GM19238 (cell line): ENCODE measurements at regions not wholly inside any gene's neighbourhood (a gene's known extent, or its start where the extent isn't known, plus 50 kb on each side); places are given as distances from the start of the nearest gene placed in this dataset.
"Not testable (repeated sequence)": the region's sequence is repeated elsewhere in the genome, so short reads cannot be mapped to it uniquely, and the experiment has no call there.

Experiments used
- DNase-seq: peaks from one replicate; pipeline ENCODE4 v3.0.0; 2011; ENCODE audit warnings: low spot score; ENCODE audit not compliant: insufficient read length

DNA sequence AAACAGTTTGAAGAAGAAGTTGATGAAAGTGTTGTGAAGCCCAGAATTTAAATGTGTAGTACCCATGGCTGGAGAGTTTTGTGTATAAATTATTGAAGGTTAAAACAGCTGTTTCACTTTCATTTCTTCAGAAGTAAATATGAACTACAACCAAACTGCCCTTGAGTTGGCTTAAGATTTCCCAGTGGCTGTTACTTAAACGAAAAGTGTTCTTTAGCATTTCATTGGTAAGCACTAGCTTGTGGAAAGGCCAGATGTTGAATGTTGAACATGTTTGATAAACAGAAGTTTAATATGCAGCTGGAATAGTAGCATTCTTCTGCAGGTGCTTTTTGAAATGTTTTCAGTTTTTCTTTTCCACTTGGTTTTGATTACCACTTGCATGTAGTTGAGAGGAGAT lies 83.2 kb upstream of the TNRC6B start:
- peak; percentile 17 for DNase-seq

DNA sequence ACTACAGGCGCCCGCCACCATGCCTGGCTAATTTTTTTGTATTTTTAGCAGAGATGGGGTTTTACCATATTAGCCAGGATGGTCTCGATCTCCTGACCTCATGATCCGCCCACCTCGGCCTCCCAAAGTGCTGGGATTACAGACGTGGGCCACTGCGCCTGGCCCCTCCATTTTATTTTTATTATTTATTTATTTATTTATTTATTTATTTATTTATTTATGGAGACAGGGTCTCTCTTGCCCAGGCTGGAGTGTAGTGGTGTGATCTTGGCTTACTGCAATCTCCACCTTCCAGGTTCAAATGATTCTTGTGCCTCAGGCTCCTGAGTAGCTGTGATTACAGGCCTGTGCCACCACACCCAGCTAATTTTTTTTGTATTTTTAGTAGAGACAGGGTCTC lies 77.8 kb upstream of the TNRC6B start:
- not testable (repeated sequence) for DNase-seq

DNA sequence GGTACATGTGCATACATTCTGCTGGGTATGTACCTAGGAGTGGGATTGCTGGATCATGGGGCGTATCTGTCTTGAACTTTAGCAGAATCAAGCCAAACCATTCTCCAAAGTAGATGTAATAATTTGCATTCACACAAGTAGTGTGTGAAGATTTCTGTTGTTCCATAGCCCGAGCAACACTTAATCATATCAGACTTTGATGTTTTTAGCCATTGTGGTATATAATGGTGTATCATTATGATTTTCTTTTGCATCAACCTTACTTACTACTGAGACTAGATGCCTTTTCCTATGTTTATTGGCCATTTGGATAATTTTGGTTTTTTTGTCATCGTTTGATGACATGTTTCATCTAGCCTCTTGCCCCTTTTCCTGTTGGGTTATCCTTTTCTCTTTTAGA lies 72.0 kb upstream of the TNRC6B start:
- no peak for DNase-seq

DNA sequence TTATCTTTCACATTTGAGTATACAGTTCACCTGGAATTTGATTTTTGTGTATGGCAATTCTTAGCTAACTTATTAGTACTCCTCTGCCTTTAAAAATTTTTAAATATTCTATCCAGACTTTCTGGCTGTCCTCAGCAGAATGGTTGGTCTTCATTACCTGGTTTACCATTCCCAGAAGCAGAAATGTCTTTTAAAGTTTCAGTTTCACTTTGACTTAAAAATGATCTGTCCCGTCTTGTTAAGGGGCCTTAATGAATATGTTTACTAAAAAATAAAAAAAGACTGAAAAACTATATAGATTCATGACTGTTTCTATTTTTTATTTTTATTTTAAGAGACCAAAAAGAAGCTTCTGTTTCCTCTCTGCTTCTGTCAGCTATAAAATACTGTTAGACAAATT lies 70.5 kb upstream of the TNRC6B start:
- DNase-seq: no peak

DNA sequence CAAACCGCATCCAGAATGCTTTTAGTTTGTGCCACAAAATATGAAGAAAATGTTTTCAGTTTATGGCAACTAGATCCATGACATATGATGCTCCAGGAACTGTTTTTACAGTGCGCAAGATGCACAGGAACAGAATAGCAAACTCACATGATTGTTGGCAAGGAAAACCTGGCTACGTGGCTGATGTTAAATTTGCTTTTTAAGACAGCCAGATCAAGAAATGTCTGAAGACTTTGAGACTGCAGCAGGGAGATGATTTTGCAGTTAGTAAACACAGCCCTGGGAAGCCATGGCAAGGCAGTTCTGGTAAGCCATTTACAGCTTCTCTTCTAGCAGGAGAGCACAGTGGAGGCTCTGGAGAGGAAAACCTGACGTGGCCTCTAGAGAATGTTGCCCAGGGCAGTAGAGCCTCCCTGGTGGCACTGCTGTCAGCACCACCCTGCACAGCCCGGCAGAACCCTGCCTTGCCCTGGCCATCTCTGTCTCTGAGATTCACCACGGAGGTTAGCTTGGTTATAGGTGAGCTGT lies 69.8 kb upstream of the TNRC6B start:
- no peak for DNase-seq

DNA sequence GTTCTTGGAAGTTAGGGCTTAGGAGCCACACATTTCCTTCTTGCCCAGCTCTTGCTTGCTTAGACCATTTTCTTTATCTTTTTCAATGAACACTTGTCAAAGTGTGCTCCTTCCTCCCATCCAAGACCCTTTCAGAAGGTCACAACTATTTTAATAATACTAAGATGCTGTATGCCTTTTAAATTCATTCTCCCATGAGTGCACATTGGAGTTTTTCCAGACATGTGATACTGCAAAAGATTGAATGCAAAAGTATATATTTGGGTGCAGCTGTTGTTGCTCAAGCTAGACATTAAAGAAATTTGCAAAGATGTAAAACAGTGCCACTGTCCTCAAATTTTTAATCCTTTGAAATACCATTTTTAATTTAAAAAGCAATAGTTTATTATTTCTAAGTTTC lies 69.3 kb upstream of the TNRC6B start:
- no peak for DNase-seq

DNA sequence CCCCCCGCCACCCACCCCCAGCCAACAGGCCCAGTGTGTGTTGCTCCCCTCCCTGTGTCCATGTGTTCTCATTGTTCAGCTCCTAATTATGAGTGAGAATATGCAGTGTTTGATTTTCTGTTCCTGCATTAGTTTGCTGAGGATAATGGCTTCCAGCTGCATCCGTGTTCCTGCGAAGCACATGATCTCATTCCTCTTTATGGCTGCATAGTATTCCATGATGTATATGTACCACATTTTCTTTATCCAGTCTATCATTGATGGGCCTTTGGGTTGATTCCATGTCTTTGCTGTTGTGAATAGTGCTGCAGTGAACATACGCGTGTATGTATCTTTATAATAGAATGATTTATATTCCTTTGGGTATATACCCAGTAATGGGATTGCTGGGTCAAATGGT lies 68.8 kb upstream of the TNRC6B start:
- not testable (repeated sequence) for DNase-seq

DNA sequence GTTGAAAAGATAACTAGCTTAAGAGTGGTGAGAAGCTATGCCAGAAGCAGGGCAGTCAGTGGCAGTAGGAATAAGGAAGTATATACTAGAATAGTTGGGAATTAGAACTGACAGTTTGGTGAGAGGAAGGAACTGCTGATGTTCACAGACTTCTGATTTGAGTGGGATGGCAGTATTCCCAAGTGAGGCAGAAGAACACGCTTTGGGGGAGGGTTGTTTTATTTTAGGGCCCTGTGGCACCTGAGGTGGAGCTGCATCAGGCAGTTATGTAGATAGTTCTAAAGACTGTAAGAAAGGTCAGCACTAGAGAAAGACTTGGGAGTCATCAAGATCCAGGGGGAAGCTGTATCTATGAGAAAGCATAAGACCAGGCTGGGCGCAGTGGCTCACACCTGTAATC lies 66.3 kb upstream of the TNRC6B start:
- no peak for DNase-seq

DNA sequence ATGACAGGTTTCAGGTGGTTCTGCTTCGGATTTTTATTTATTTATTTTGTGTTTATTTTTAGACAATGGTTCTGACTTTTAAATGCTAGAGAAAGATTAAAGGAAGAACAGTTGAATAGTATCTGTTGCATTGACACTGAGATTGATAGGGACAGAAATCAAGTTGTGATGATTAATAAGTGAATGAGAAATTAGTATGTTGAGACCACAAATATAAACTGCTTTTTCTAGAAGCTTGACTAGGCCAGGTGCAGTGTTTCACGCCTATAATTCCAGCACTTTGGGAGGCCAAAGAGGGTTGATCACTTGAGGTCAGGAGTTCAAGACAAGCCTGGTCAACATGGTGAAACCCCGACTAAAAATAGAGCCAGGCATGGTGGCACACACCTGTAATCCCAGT lies 65.1 kb upstream of the TNRC6B start:
- no peak for DNase-seq

DNA sequence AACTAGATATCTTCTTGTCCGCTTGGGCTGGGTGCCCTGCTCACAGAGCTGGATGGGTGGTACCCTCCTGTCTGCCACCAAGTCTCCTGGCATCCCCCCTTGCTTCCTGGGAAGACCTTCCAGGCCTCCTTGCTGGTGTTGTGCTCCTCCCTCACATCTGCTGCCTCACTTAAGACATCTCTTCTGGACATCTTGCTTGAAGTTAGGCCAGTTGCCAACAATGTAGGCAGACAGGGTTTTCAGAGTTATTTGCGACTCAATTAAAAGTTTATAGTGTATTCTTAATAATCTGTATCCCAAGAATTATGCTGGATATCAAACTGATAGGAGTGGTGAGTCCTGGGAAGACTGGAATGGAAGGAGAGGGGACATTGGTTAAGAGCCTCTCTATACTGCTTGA lies 64.0 kb upstream of the TNRC6B start:
- no peak for DNase-seq

DNA sequence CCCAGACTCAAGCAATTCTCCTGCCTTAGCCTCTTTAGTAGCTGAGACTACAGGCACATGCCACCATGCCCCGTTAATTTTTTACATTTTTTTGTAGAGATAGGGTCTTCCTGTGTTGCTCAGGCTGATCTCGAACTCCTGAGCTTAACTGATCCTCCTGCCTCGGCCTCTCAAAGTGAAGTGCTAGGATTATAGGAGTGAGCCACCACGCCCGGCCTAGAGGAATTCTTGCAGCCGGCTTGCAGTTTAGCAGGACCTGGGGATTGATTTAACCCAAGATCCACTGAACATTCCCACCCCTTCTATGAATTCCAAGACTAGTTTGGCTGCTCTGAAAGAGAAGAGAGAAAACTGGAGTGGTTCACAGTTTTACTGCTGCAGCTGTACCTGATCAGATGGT lies 63.3 kb upstream of the TNRC6B start:
- no peak for DNase-seq

DNA sequence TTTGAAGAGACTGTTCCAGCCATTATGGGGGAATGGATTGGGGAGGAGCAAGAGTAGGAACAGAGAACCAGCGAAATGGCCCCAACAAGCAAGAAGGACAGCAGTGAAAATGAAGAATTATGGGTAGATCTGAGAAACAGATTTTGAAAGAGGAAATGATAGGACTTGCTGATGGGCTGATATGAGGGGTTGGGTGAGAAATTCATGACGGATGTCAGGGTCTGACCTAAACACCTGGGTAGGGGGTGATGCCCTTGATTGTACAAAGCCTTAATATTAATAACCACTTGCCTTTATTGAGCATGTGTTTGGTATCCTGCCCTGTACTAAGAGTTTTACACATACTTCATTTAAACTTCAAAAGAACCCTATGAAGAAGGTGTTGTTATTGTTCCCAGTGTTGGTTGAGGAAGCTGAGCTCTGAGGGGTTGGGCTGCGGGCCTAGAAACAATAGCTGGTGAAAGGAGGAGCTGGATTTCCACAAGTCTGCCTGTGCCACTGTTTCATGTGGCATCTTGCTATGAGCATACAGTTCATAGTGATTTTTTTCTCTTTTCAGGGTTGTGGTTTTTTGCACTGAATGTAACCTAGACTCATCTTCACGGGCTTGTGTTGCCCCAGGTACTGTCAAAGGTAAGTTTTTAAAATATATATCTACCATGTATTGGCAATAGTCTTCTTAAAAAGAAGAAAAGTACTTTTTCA lies 61.1 kb upstream of the TNRC6B start:
- no peak for DNase-seq

DNA sequence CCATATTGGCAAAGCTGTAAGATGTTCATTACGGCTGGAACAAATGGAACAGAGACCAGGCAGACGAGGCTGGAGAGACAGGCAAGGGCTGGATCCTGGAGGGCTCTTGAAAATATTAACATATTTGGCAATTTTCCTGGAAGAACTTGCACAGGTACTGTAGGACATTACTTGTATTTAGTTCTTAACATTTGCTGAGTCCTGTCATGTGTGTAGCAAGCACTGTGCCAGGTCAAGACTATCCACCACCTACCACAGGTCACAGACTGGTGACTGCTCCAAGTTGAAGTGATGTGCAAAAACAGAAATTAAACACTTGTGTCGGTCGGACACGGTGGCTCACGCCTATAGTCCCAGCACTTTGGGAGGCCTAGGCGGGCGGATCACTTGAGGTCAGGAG lies 58.7 kb upstream of the TNRC6B start:
- no peak for DNase-seq

DNA sequence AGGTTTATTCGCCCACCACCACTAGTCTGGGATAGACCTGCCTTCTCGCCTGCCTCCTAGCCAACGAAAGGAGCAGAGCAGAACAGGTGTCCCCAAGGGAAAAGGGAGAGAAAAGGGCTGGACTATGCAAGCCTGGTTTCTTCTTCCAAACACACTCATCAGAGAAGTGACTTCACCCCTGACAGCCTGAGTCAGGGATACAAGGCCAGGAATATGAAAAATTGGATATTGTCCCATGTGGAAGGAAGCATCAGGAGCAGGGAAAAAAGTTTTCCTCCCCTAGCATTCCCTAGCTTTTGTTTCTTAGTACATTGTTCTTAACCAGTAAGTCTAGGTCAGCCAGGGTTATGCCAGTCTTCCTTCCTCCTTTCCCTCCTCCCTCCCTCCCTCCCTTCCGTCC lies 56.9 kb upstream of the TNRC6B start:
- no peak for DNase-seq

DNA sequence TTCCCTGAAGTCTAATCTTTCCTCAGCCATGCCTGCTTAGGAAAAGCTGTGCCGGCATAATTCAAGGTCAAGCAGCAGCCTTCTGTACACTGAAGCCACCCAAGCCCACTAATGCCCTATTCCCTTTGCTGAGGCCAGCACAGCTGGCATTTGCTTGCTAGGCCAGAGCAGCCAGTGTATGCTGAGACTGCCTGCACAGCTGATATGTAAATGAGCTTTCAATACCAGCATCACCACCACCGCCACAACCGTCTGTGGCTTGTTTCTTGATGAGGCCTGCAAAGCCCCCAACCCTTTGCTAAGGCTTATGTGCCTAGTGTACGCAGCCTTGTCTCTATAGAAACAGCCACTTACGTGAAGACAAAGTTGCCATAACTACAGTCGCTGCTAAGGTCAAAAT lies 56.3 kb upstream of the TNRC6B start:
- no peak for DNase-seq

DNA sequence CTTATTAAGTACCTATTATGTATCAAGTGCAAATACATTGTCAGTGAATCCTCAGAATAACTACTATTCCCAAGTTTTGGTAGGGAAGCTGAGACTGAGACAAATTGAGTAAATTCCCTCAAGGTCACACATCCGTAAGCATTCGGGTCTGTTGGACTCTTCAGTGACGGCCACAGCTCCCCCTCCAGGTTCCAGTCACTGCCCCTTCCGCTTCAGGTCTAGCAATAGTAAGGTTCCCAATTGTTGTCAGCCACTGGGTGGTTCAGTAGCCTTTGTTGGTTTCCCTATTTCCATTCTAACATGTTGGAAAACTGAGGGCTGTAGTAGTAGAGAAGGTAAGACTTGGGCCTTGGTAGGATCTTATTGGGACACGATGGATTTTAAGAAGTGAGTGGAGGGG lies 54.9 kb upstream of the TNRC6B start:
- no peak for DNase-seq

DNA sequence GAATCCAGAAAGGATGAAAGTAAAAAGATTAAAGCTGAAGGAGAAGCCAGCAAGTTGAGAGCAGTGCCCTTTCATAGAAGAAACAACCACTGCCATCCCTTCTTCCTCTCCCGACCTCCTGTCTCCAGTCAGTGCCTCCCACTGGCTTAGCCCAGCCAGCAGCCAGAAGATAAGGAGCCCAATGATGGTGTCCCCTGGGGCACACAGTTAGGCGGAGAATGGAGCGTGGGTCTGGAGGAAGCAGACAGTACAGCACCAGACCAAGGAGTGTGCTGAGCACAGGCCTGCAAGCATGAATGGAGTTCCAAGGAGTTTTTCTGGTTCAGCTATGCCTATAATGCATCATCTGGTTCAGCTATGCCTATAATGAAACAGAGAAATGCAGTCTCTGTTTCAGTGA lies 54.3 kb upstream of the TNRC6B start:
- no peak for DNase-seq
